Body of pancreas (tissue), 4 donors: ENCODE measurements at regions not wholly inside any gene's neighbourhood (a gene's known extent, or its start where the extent isn't known, plus 50 kb on each side); places are given as distances from the start of the nearest gene placed in this dataset.

ENCODE experiments used
- POLR2A ChIP-seq, 3 donors: fragments of 450-650 bp; IDR thresholded peaks; one replicate each; pipeline ENCODE4 v1.6.1; 2016; ENCODE audit warnings: antibody characterized with exemption in 3 of 3, mild to moderate bottlenecking in 2 of 3
- TF ChIP-seq, protein P1 (sequence below), 7 experiments: fragments of 450-650 bp in 4 of 7; fragments of 200-600 bp in 3 of 7; sonication (generic) in 3 of 7; IDR thresholded peaks; one replicate each; pipeline ENCODE4 v1.5.1; 2016 to 2019; ENCODE audit warnings: antibody characterized with exemption in 7 of 7

DNA sequence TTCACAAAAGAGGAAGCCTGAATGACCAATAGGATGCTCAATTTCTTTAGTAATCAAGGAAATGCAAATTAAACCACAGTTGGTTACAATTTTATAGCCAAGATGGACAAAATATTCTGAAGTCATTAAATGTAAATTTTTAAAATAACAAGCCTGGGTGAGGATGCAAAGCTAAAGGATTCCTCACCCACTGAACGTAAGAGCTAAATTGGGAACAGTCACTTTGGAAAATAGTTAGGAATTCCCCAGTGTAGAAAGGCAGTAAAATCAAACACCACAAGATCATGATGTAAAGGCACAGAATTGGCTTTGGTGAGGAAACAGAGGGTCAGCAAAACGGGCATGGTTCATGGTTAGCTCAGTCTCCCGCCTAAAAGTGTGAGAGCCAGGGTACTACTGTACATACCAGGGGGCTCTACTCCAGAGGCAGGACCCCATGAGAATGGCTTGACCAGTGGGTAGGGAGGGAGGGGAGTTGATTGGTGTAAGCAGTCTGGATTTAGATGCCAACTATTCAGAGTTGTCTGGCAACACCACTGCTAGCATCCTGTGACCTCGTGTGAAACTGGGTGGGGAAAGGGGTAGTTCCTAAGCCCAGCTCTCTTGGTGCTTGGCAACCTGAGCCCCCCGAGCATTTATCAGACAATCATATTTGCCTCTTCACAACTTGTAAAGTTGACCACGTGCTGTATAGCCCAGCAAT is 213.4 kb upstream of the EGLN3 start:
- TF ChIP-seq, protein P1, sequence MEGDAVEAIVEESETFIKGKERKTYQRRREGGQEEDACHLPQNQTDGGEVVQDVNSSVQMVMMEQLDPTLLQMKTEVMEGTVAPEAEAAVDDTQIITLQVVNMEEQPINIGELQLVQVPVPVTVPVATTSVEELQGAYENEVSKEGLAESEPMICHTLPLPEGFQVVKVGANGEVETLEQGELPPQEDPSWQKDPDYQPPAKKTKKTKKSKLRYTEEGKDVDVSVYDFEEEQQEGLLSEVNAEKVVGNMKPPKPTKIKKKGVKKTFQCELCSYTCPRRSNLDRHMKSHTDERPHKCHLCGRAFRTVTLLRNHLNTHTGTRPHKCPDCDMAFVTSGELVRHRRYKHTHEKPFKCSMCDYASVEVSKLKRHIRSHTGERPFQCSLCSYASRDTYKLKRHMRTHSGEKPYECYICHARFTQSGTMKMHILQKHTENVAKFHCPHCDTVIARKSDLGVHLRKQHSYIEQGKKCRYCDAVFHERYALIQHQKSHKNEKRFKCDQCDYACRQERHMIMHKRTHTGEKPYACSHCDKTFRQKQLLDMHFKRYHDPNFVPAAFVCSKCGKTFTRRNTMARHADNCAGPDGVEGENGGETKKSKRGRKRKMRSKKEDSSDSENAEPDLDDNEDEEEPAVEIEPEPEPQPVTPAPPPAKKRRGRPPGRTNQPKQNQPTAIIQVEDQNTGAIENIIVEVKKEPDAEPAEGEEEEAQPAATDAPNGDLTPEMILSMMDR (IDR thresholded peaks at IDR 0.05) = no peak
- no peak for TF ChIP-seq POLR2A (IDR thresholded peaks at IDR 0.05)
